Astrocyte (in vitro differentiated cells and primary cell): ENCODE measurements at regions not wholly inside any gene's neighbourhood (a gene's known extent, or its start where the extent isn't known, plus 50 kb on each side); places are given as distances from the start of the nearest gene placed in this dataset.

Experiments used
- DNase-seq: peaks from one replicate; pipeline ENCODE4 v3.0.0-alpha.2; 2010; ENCODE audit warnings: low read depth
- FAIRE-seq: peaks from 2 replicates; lab custom pipeline; 2011; peaks lifted over from hg19 to GRCh38; lab: Jason Lieb, UNC
- H2AFZ ChIP-seq: 2 replicates; pipeline ENCODE4 v1.6.0; 2012; ENCODE audit warnings: low read depth, low read length, inconsistent platforms
- H3K27ac ChIP-seq: 2 replicates; pipeline ENCODE4 v1.5.1; 2011; ENCODE audit warnings: low read depth, low read length, inconsistent platforms
- H3K27me3 ChIP-seq: 2 replicates; pipeline ENCODE4 v1.6.0; 2011; ENCODE audit warnings: low read length, inconsistent platforms; ENCODE audit not compliant: insufficient read depth
- H3K36me3 ChIP-seq: 2 replicates; pipeline ENCODE4 v1.5.1; 2011; ENCODE audit warnings: low read length, inconsistent platforms; ENCODE audit not compliant: insufficient read depth
- H3K4me1 ChIP-seq: 2 replicates; pipeline ENCODE4 v1.5.1; 2011; ENCODE audit warnings: low read length, inconsistent platforms; ENCODE audit not compliant: insufficient read depth
- H3K4me2 ChIP-seq: 2 replicates; pipeline ENCODE4 v1.6.0; 2012; ENCODE audit warnings: low read length, inconsistent platforms
- H3K4me3 ChIP-seq: 2 replicates; pipeline ENCODE4 v1.5.1; 2011; ENCODE audit warnings: low read depth, mild to moderate bottlenecking, low read length, inconsistent platforms; ENCODE audit not compliant: insufficient read depth
- H3K79me2 ChIP-seq: 2 replicates; pipeline ENCODE4 v1.6.0; 2012; ENCODE audit warnings: mild to moderate bottlenecking, low read length, inconsistent platforms; ENCODE audit not compliant: insufficient read depth
- H3K9ac ChIP-seq: 2 replicates; pipeline ENCODE4 v1.6.0; 2012; ENCODE audit warnings: mild to moderate bottlenecking, low read length, inconsistent platforms
- H3K9me3 ChIP-seq: 2 replicates; pipeline ENCODE4 v1.5.1; 2012; ENCODE audit warnings: low read depth, mild to moderate bottlenecking, low read length, inconsistent platforms; ENCODE audit not compliant: insufficient read depth
- H4K20me1 ChIP-seq: 2 replicates; pipeline ENCODE4 v1.6.0; 2012; ENCODE audit warnings: low read length, inconsistent platforms; ENCODE audit not compliant: insufficient read depth
- H3K27ac Mint-ChIP-seq: one replicate; pipeline ENCODE4 v1.8.0; 2021; ENCODE audit warnings: mild to moderate bottlenecking, mixed read lengths; ENCODE audit not compliant: unreplicated experiment
- H3K27me3 Mint-ChIP-seq: one replicate; pipeline ENCODE4 v1.8.0; 2021; ENCODE audit warnings: low read depth, mixed read lengths; ENCODE audit not compliant: unreplicated experiment
- H3K36me3 Mint-ChIP-seq: one replicate; pipeline ENCODE4 v1.8.0; 2021; ENCODE audit warnings: low read depth, mixed read lengths; ENCODE audit not compliant: unreplicated experiment
- H3K4me1 Mint-ChIP-seq: one replicate; pipeline ENCODE4 v1.8.0; 2021; ENCODE audit warnings: low read depth, mixed read lengths; ENCODE audit not compliant: unreplicated experiment
- H3K4me3 Mint-ChIP-seq: one replicate; pipeline ENCODE4 v1.8.0; 2021; ENCODE audit warnings: mild to moderate bottlenecking, moderate library complexity, mixed read lengths; ENCODE audit not compliant: unreplicated experiment
- H3K9me3 Mint-ChIP-seq: one replicate; pipeline ENCODE4 v1.8.0; 2021; ENCODE audit warnings: mild to moderate bottlenecking, mixed read lengths; ENCODE audit not compliant: unreplicated experiment
- EZH2 ChIP-seq: IDR thresholded peaks from 2 replicates; pipeline ENCODE4 v1.6.1; 2012; ENCODE audit warnings: mild to moderate bottlenecking, low read length, inconsistent platforms; ENCODE audit not compliant: insufficient read depth
- TF ChIP-seq, protein P1 (sequence below): IDR thresholded peaks from 2 replicates; pipeline ENCODE4 v1.5.1; 2011; ENCODE audit warnings: low read depth, mild to moderate bottlenecking, inconsistent platforms, low read length, moderate library complexity; ENCODE audit not compliant: insufficient read depth

DNA sequence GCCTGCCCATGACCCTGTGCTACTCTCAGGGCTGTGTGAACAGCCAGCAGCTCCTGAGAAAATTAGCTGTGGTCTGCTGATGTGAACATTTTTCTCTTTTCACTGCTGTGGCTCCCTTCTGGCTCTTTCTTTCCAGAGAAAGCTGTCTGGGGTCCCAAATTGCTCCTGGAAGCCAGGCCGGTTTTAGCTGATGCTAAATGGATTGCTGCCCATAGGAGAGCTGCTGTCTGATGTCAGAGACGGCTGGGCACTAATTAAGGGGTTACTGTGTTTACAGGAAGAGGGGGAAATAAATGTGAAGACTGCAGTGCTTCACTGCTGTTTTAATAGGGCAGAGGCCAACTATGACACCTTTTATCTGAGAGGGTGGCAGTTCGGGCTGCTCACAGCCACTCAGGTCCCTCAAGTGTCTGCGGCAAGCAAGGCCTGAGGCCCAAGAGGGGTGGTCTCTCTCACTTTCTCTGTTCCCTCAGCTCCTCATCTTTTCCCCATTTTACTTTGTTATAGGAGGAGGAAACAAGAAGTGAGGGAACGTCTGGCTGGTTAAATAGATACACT is 106.0 kb upstream of the GNG12 start:
- Histone ChIP-seq H3K4me2 (no peak overlapping the region), H3K4me3 (no peak overlapping the region), H3K4me1 (peaks cover 12% of the 10 kb centered on the region), H3K9ac (no peak overlapping the region), H3K27me3 (no peaks in the 10 kb centered on the region), H4K20me1 (no peaks in the 10 kb centered on the region), H2AFZ (peak overlapping the region; percentile 53), H3K27ac (no peak overlapping the region), H3K36me3 (no peaks in the 10 kb centered on the region), H3K79me2 (no peaks in the 10 kb centered on the region), H3K9me3 (no peaks in the 10 kb centered on the region)
- H3K4me1 Mint-ChIP-seq: peaks cover 23% of the 10 kb centered on the region
- H3K9me3 Mint-ChIP-seq: peaks cover 4% of the 10 kb centered on the region
- no peak overlapping the region for H3K4me3 Mint-ChIP-seq
- FAIRE-seq (no peak), DNase-seq (no peak)
- H3K27me3 Mint-ChIP-seq: peaks cover 5% of the 10 kb centered on the region
- no peaks in the 10 kb centered on the region for H3K36me3 Mint-ChIP-seq
- H3K27ac Mint-ChIP-seq: no peak overlapping the region
- TF ChIP-seq EZH2: no peak
- TF ChIP-seq, protein P1, sequence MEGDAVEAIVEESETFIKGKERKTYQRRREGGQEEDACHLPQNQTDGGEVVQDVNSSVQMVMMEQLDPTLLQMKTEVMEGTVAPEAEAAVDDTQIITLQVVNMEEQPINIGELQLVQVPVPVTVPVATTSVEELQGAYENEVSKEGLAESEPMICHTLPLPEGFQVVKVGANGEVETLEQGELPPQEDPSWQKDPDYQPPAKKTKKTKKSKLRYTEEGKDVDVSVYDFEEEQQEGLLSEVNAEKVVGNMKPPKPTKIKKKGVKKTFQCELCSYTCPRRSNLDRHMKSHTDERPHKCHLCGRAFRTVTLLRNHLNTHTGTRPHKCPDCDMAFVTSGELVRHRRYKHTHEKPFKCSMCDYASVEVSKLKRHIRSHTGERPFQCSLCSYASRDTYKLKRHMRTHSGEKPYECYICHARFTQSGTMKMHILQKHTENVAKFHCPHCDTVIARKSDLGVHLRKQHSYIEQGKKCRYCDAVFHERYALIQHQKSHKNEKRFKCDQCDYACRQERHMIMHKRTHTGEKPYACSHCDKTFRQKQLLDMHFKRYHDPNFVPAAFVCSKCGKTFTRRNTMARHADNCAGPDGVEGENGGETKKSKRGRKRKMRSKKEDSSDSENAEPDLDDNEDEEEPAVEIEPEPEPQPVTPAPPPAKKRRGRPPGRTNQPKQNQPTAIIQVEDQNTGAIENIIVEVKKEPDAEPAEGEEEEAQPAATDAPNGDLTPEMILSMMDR: no peak

DNA sequence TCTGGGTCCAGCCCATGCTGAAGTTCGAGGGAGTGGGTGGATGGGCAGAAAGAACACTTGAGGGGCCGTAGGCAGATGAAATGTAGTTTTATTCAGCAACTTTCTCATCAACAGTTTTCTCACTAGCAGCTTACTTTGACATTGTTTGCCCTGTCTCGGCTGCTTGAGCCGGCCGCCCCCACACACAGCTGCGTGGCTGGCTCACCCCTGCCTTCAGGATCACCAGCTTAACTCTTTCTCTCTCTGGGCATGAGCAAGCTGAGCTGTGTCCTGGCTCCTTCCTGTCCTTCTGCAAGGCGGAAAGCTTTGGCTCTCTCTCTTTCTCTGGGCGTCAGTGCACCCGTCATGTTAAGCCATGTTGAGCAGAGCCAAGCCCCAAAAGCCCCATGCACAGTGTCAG is 104.4 kb upstream of the GNG12 start:
- peak overlapping the region; percentile 24 for H3K9ac ChIP-seq
- no peaks in the 10 kb centered on the region for H3K79me2 ChIP-seq
- no peak for FAIRE-seq
- peak; percentile 49 for DNase-seq
- Mint-ChIP-seq H3K9me3 (peaks cover 3% of the 10 kb centered on the region), H3K27me3 (peaks cover 2% of the 10 kb centered on the region), H3K36me3 (no peaks in the 10 kb centered on the region), H3K4me3 (peak overlapping the region; percentile 20), H3K4me1 (peaks cover 23% of the 10 kb centered on the region), H3K27ac (peak overlapping the region; percentile 64)
- peak overlapping the region; percentile 49 for H2AFZ ChIP-seq
- H3K9me3 ChIP-seq: no peaks in the 10 kb centered on the region
- TF ChIP-seq, protein P1: no peak
- TF ChIP-seq EZH2: no peak
- no peak overlapping the region for H3K4me3 ChIP-seq
- peaks cover 12% of the 10 kb centered on the region for H3K4me1 ChIP-seq
- H3K27ac ChIP-seq: no peak overlapping the region
- H3K36me3 ChIP-seq: no peaks in the 10 kb centered on the region
- H3K4me2 ChIP-seq: peak overlapping the region; percentile 65
- no peaks in the 10 kb centered on the region for H4K20me1 ChIP-seq
- H3K27me3 ChIP-seq: no peaks in the 10 kb centered on the region

DNA sequence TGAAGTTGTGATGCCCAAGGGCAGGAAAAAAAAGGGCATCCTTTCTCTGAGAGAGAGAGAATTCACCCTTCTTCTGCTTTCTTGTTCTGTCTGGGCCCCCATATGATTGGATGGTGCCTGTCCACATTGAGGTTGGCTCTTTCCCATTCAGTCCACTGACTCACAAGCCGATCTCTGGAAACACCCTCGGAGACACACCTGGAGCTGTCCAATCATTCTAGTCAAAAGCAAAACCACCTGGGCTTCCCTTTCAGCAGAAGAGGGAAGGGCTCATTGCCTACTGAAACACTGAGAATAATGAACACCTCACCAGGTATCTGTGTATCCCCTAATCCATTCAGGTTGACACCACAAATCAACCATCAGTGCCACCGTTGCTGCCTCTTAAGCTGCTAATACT is 103.7 kb upstream of the GNG12 start:
- no peaks in the 10 kb centered on the region for H3K36me3 ChIP-seq
- Mint-ChIP-seq H3K36me3 (no peaks in the 10 kb centered on the region), H3K4me1 (peaks cover 23% of the 10 kb centered on the region), H3K9me3 (peaks cover 3% of the 10 kb centered on the region), H3K4me3 (no peak overlapping the region), H3K27me3 (peaks cover 2% of the 10 kb centered on the region), H3K27ac (no peak overlapping the region)
- no peak overlapping the region for H3K4me3 ChIP-seq
- H3K4me1 ChIP-seq: peaks cover 12% of the 10 kb centered on the region
- H3K9me3 ChIP-seq: no peaks in the 10 kb centered on the region
- H3K4me2 ChIP-seq: peak overlapping the region; percentile 65
- no peak for FAIRE-seq
- DNase-seq: no peak
- H3K9ac ChIP-seq: no peak overlapping the region
- H2AFZ ChIP-seq: peak overlapping the region; percentile 49
- H3K27ac ChIP-seq: no peak overlapping the region
- no peaks in the 10 kb centered on the region for H3K27me3 ChIP-seq
- no peaks in the 10 kb centered on the region for H4K20me1 ChIP-seq
- TF ChIP-seq, protein P1: no peak
- TF ChIP-seq EZH2: no peak
- H3K79me2 ChIP-seq: no peaks in the 10 kb centered on the region
